Panc1 (cell line): ENCODE measurements at regions not wholly inside any gene's neighbourhood (a gene's known extent, or its start where the extent isn't known, plus 50 kb on each side); places are given as distances from the start of the nearest gene placed in this dataset.
"Not testable (repeated sequence)": the region's sequence is repeated elsewhere in the genome, so short reads cannot be mapped to it uniquely, and the experiment has no call there.

ENCODE experiments used
- ATAC-seq: fragments of 200-7000 bp; cut with Tn5 transposase; 2 replicates; pipeline ENCODE4 v1.9.1; 2020; ENCODE audit warnings: mild to moderate bottlenecking, moderate library complexity
- BruUV-seq: library from RNA; stranded (reverse); fragments of 400-500 nt; replicated peaks from 2 replicates; lab custom pipeline; 2021; lab: Mats Ljungman, UMichigan
- CTCF ChIA-PET: fragments of 300-600 bp; sonication (Branson Sonifier 250); formaldehyde crosslinking; loops from one replicate; lab custom pipeline; 2022; ENCODE audit warnings: antibody characterized with exemption; lab: Charles Lee
- POLR2A ChIA-PET: fragments of 300-600 bp; sonication (Branson Sonifier 250); formaldehyde crosslinking; loops from one replicate; lab custom pipeline; 2022; ENCODE audit warnings: antibody characterized with exemption; lab: Charles Lee
- DNase-seq: peaks from one replicate; pipeline ENCODE4 v3.0.0-alpha.2; 2010; ENCODE audit warnings: low read depth, low spot score
- H3K27ac ChIP-seq: 2 replicates; pipeline ENCODE4 v1.5.1; 2011; ENCODE audit warnings: mild to moderate bottlenecking, low read length, inconsistent platforms
- H3K27me3 ChIP-seq: fragments of 200-500 bp; sonication (Bioruptor generic); 2 replicates; pipeline ENCODE4 v1.6.0; 2014; ENCODE audit warnings: low read length, inconsistent platforms; ENCODE audit not compliant: control insufficient read depth, insufficient read depth
- H3K36me3 ChIP-seq: fragments of 200-500 bp; sonication (Bioruptor generic); 2 replicates; pipeline ENCODE4 v1.5.1; 2014; ENCODE audit warnings: inconsistent platforms, mild to moderate bottlenecking, low read length, moderate library complexity; ENCODE audit not compliant: control insufficient read depth, insufficient read depth
- H3K4me1 ChIP-seq: 2 replicates; pipeline ENCODE4 v1.5.1; 2011; ENCODE audit warnings: inconsistent platforms, mild to moderate bottlenecking, low read length, moderate library complexity; ENCODE audit not compliant: control insufficient read depth, insufficient read depth
- H3K4me3 ChIP-seq, 2 experiments: 2 replicates each; pipeline ENCODE4 v1.5.1; 2011 to 2012; ENCODE audit warnings: low read depth in 2 of 2, low read length in 2 of 2, mild to moderate bottlenecking in 2 of 2, inconsistent platforms in 1 of 2, moderate library complexity in 1 of 2
- H3K9me3 ChIP-seq: fragments of 200-500 bp; sonication (Bioruptor generic); 2 replicates; pipeline ENCODE4 v1.5.1; 2014; ENCODE audit warnings: low read depth, mild to moderate bottlenecking, inconsistent platforms, low read length, moderate library complexity; ENCODE audit not compliant: control insufficient read depth, insufficient read depth
- POLR2AphosphoS5 ChIP-seq: IDR thresholded peaks from 2 replicates; pipeline ENCODE4 v1.6.1; 2012; ENCODE audit warnings: mild to moderate bottlenecking, low read depth, low read length, moderate library complexity
- SIN3A ChIP-seq: IDR thresholded peaks from 2 replicates; pipeline ENCODE4 v1.6.1; 2012; ENCODE audit warnings: low read depth, mild to moderate bottlenecking, low read length, moderate library complexity, borderline replicate concordance; ENCODE audit not compliant: insufficient read depth
- TCF7L2 ChIP-seq: IDR thresholded peaks from 2 replicates; pipeline ENCODE4 v1.6.1; 2011; ENCODE audit warnings: mild to moderate bottlenecking, low read depth, low read length, inconsistent platforms
- in situ Hi-C: cut with HindIII; loops from 2 replicates; pipeline ENCODE4 v1.10.0; 2016; ENCODE audit warnings: low sequenced_read_pairs, low pct_unique_long_range_greater_than_20kb
- intact Hi-C: fragments of 100-400 bp; cut with micrococcal nuclease; formaldehyde crosslinking; loops from one replicate; pipeline ENCODE4 v1.10.0; 2022; ENCODE audit not compliant: unreplicated experiment
- TF ChIP-seq, protein P1 (sequence below), 2 experiments: IDR thresholded peaks; 2 replicates each; pipeline ENCODE4 v1.6.1; 2011 to 2012; ENCODE audit warnings: low read depth in 2 of 2, control low read depth in 1 of 2, low read length in 1 of 2, mild to moderate bottlenecking in 1 of 2, moderate library complexity in 1 of 2; ENCODE audit not compliant: insufficient read depth in 1 of 2
- TF ChIP-seq, protein P2 (sequence below): fragments of 450-650 bp; IDR thresholded peaks from 2 replicates; pipeline ENCODE4 v1.5.1; 2017; ENCODE audit warnings: mild to moderate bottlenecking

DNA sequence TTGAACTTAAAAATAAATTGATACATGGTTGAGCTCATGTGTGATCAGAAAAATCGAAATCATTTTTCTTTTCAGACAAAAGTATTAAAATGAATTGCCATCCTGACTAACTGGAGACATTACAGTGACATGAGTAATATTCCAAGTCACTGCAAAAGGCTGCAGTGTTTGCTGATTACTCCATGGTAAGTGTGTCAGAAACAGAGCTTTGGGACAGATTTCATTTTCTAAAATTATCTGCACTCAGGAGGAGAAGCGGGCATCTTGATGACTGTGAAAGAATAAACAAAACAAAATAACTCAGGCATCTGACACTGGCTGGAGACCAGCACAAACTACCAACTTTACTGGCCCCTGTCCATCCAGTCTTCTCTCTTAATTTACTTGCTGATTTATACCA, 312.3 kb upstream of the PIK3C3 start:
- no peaks in the 10 kb centered on the region for H3K9me3 ChIP-seq

GRCh38 chr18:41639218-41639617, 315.8 kb upstream of the PIK3C3 start:
- Histone ChIP-seq H3K27me3 (no peaks in the 10 kb centered on the region), H3K4me1 (no peaks in the 10 kb centered on the region), H3K4me3 (no peak overlapping the region), H3K36me3 (no peaks in the 10 kb centered on the region), H3K27ac (no peak overlapping the region), H3K9me3 (no peaks in the 10 kb centered on the region)
- no peak for DNase-seq
- in situ Hi-C loops = no loop called here
- intact Hi-C loops = no loop called here
- no TSS peak for BruUV-seq
- TF ChIP-seq TCF7L2 (no peak), POLR2AphosphoS5 (no peak)
- CTCF ChIA-PET = no interaction called here
- no peak for ATAC-seq
- POLR2A ChIA-PET = no interaction called here

More for the DNA sequence above, 312.3 kb upstream of the PIK3C3 start:
- CTCF ChIA-PET = no interaction called here
- Histone ChIP-seq H3K36me3 (no peaks in the 10 kb centered on the region), H3K4me3 (no peak overlapping the region), H3K27me3 (no peaks in the 10 kb centered on the region), H3K4me1 (no peaks in the 10 kb centered on the region), H3K27ac (no peak overlapping the region)
- intact Hi-C loops = no loop called here
- no peak for ATAC-seq
- DNase-seq = no peak
- in situ Hi-C loops = no loop called here
- POLR2A ChIA-PET = no interaction called here
- TF ChIP-seq SIN3A = no peak
- TF ChIP-seq POLR2AphosphoS5 = no peak
- TF ChIP-seq, protein P1, sequence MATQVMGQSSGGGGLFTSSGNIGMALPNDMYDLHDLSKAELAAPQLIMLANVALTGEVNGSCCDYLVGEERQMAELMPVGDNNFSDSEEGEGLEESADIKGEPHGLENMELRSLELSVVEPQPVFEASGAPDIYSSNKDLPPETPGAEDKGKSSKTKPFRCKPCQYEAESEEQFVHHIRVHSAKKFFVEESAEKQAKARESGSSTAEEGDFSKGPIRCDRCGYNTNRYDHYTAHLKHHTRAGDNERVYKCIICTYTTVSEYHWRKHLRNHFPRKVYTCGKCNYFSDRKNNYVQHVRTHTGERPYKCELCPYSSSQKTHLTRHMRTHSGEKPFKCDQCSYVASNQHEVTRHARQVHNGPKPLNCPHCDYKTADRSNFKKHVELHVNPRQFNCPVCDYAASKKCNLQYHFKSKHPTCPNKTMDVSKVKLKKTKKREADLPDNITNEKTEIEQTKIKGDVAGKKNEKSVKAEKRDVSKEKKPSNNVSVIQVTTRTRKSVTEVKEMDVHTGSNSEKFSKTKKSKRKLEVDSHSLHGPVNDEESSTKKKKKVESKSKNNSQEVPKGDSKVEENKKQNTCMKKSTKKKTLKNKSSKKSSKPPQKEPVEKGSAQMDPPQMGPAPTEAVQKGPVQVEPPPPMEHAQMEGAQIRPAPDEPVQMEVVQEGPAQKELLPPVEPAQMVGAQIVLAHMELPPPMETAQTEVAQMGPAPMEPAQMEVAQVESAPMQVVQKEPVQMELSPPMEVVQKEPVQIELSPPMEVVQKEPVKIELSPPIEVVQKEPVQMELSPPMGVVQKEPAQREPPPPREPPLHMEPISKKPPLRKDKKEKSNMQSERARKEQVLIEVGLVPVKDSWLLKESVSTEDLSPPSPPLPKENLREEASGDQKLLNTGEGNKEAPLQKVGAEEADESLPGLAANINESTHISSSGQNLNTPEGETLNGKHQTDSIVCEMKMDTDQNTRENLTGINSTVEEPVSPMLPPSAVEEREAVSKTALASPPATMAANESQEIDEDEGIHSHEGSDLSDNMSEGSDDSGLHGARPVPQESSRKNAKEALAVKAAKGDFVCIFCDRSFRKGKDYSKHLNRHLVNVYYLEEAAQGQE (IDR thresholded peaks at IDR 0.05; ENCODE audit: insufficient read depth in 1 of 2, low read depth in 2 of 2, low read length in 1 of 2) = no peak
- TF ChIP-seq, protein P2, sequence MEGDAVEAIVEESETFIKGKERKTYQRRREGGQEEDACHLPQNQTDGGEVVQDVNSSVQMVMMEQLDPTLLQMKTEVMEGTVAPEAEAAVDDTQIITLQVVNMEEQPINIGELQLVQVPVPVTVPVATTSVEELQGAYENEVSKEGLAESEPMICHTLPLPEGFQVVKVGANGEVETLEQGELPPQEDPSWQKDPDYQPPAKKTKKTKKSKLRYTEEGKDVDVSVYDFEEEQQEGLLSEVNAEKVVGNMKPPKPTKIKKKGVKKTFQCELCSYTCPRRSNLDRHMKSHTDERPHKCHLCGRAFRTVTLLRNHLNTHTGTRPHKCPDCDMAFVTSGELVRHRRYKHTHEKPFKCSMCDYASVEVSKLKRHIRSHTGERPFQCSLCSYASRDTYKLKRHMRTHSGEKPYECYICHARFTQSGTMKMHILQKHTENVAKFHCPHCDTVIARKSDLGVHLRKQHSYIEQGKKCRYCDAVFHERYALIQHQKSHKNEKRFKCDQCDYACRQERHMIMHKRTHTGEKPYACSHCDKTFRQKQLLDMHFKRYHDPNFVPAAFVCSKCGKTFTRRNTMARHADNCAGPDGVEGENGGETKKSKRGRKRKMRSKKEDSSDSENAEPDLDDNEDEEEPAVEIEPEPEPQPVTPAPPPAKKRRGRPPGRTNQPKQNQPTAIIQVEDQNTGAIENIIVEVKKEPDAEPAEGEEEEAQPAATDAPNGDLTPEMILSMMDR = no peak
- no peak for TF ChIP-seq TCF7L2
- no TSS peak for BruUV-seq

- intact Hi-C loops, H3K4me3 ChIP-seq, H3K27me3 ChIP-seq, BruUV-seq, DNase-seq, in situ Hi-C loops, H3K9me3 ChIP-seq, H3K36me3 ChIP-seq, CTCF ChIA-PET, POLR2A ChIA-PET, ATAC-seq, H3K4me1 ChIP-seq, H3K27ac ChIP-seq: not testable (repeated sequence)
Measured at GRCh38 chr18:41631723-41632285, 323.2 kb upstream of the PIK3C3 start.
